B cell (primary cell): ENCODE measurements at regions not wholly inside any gene's neighbourhood (a gene's known extent, or its start where the extent isn't known, plus 50 kb on each side); places are given as distances from the start of the nearest gene placed in this dataset.

Experiments used
- ATAC-seq: fragments of 200-7000 bp; cut with Tn5 transposase; one replicate; pipeline ENCODE4 v1.10.0; 2021; ENCODE audit warnings: low read depth, mild to moderate bottlenecking, moderate number of reproducible peaks, moderate library complexity
- CTCF ChIA-PET: fragments of 350-600 bp; sonication (Branson Sonifier 250); formaldehyde crosslinking; loops from one replicate; lab custom pipeline; 2021; ENCODE audit warnings: antibody characterized with exemption, inconsistent platforms; lab: Charles Lee
- POLR2A ChIA-PET: fragments of 350-600 bp; sonication (Branson Sonifier 250); formaldehyde crosslinking; loops from one replicate; lab custom pipeline; 2021; ENCODE audit warnings: antibody characterized with exemption; lab: Charles Lee
- DNase-seq: peaks from one replicate; pipeline ENCODE4 v3.0.0; 2013
- H2AFZ ChIP-seq: 2 replicates; pipeline ENCODE4 v1.6.1; 2012; ENCODE audit warnings: mild to moderate bottlenecking, low read depth, low read length; ENCODE audit not compliant: insufficient read depth, poor library complexity, severe bottlenecking
- H3K27ac ChIP-seq, 2 donors: 1 replicate in 1 of 2; 2 replicates in 1 of 2; pipeline ENCODE4 v1.5.1; 2012 to 2013; ENCODE audit warnings: low read length in 2 of 2, mild to moderate bottlenecking in 2 of 2, moderate library complexity in 1 of 2
- H3K27me3 ChIP-seq, 4 experiments: fragments of 200-600 bp in 1 of 4; sonication (generic) in 1 of 4; replicated peaks in 1 of 4; 1 replicate in 2 of 4; 2 replicates in 2 of 4; pipeline versions ENCODE4 v1.6.1 to v1.7.0; 2013 to 2016; ENCODE audit warnings: low read length in 3 of 4, mild to moderate bottlenecking in 2 of 4, mixed read lengths in 1 of 4, moderate library complexity in 1 of 4; ENCODE audit not compliant: insufficient read depth in 4 of 4, control insufficient read depth in 3 of 4; ENCODE audit errors: control extremely low read depth in 1 of 4
- H3K36me3 ChIP-seq, 2 experiments: replicated peaks in 1 of 2; 1 replicate in 1 of 2; 2 replicates in 1 of 2; pipeline versions ENCODE4 v1.6.1 to v1.7.1; 2013; ENCODE audit warnings: low read length in 1 of 2; ENCODE audit not compliant: insufficient read depth in 2 of 2, control insufficient read depth in 1 of 2; ENCODE audit errors: control extremely low read depth in 1 of 2, extremely low read depth in 1 of 2
- H3K4me1 ChIP-seq, 2 donors: fragments of 200-600 bp in 1 of 2; sonication (generic) in 1 of 2; 1 replicate in 1 of 2; 2 replicates in 1 of 2; pipeline versions ENCODE4 v1.5.1 to v1.6.1; 2013 to 2017; ENCODE audit warnings: low read length in 2 of 2; ENCODE audit not compliant: control insufficient read depth in 2 of 2, insufficient read depth in 2 of 2
- H3K4me2 ChIP-seq: replicated peaks from 2 replicates; pipeline ENCODE3; 2012; ENCODE audit warnings: mild to moderate bottlenecking, low read depth, low read length; ENCODE audit not compliant: poor library complexity, severe bottlenecking
- H3K4me3 ChIP-seq, 5 experiments: fragments of 200-600 bp in 1 of 5; sonication (generic) in 1 of 5; 1 replicate in 3 of 5; 2 replicates in 2 of 5; pipeline versions ENCODE4 v1.5.1 to v1.7.0; 2011 to 2016; ENCODE audit warnings: low read length in 4 of 5, mild to moderate bottlenecking in 4 of 5, low read depth in 2 of 5, control low read depth in 1 of 5, moderate library complexity in 1 of 5; ENCODE audit not compliant: insufficient read depth in 1 of 5; ENCODE audit errors: control extremely low read depth in 1 of 5, extremely low read depth in 1 of 5
- H3K79me2 ChIP-seq: fragments of 200-600 bp; sonication (generic); one replicate; pipeline ENCODE4 v1.6.0; 2016; ENCODE audit warnings: low read length; ENCODE audit not compliant: control insufficient read depth, insufficient read depth
- H3K9ac ChIP-seq: fragments of 200-600 bp; sonication (generic); 2 replicates; pipeline ENCODE4 v1.6.1; 2017; ENCODE audit warnings: mild to moderate bottlenecking, low read length, moderate library complexity
- H3K9me3 ChIP-seq, 3 donors: one replicate each; pipeline versions ENCODE4 v1.6.1 to v1.7.1; 2013; ENCODE audit warnings: low read length in 2 of 3; ENCODE audit not compliant: control insufficient read depth in 2 of 3, insufficient read depth in 1 of 3; ENCODE audit errors: control extremely low read depth in 1 of 3
- H4K20me1 ChIP-seq: 2 replicates; pipeline ENCODE4 v1.6.0; 2012; ENCODE audit warnings: mild to moderate bottlenecking, low read length; ENCODE audit not compliant: insufficient read depth, control insufficient read depth, poor library complexity, severe bottlenecking
- H3K27ac Mint-ChIP-seq: one replicate; pipeline ENCODE4 v1.8.0; 2021; ENCODE audit warnings: mixed read lengths
- H3K27me3 Mint-ChIP-seq: one replicate; pipeline ENCODE4 v1.8.0; 2021; ENCODE audit warnings: mixed read lengths
- H3K4me1 Mint-ChIP-seq: one replicate; pipeline ENCODE4 v1.8.0; 2021; ENCODE audit warnings: mixed read lengths
- H3K4me3 Mint-ChIP-seq: one replicate; pipeline ENCODE4 v1.8.0; 2021; ENCODE audit warnings: mixed read lengths
- H3K9me3 Mint-ChIP-seq: one replicate; pipeline ENCODE4 v1.8.0; 2022; ENCODE audit warnings: mixed read lengths; ENCODE audit not compliant: insufficient read depth
- EZH2 ChIP-seq: IDR thresholded peaks from 2 replicates; pipeline ENCODE4 v1.6.1; 2012; ENCODE audit warnings: borderline replicate concordance, low read depth, mild to moderate bottlenecking, moderate library complexity, low read length; ENCODE audit not compliant: insufficient read depth, poor library complexity, severe bottlenecking
- WGBS: methylation state at CpG from one replicate; pipeline ENCODE4 v1.1.5; 2013; ENCODE audit warnings: missing lambda C conversion rate; ENCODE audit not compliant: insufficient coverage; 5-methylcytosine and 5-hydroxymethylcytosine counted together
- intact Hi-C: fragments of 100-400 bp; cut with micrococcal nuclease; formaldehyde crosslinking; loops from one replicate; pipeline ENCODE4 v1.10.0; 2022
- TF ChIP-seq, protein P1 (sequence below): fragments of 200-600 bp; IDR thresholded peaks from one replicate; pipeline ENCODE4 v1.8.0; 2022; ENCODE audit warnings: antibody characterized with exemption, mild to moderate bottlenecking

DNA sequence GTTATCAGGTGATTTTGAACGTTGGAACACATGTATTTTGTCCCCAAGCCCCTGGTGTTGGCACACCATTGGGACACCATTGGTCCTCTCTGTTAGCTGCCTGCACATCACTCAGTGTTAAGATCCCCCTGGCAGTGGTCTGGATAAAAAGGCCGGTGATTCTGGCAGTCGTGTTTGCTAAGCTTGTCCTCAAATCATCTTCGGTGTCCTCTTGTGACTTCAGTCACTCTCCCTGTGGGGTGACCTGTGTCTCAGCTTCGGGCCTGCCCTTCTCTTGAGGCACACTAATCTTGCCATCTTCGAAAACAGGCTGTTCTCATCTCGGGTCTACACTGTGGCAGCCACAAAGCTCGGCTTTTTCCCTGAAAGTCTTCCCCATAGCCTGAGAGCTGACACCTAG lies 127.1 kb downstream of the ZIC5 start:
- Histone ChIP-seq H3K4me2 (no peak overlapping the region), H3K27ac (no peak overlapping the region), H3K27me3 (no peaks in the 10 kb centered on the region), H3K79me2 (no peaks in the 10 kb centered on the region), H3K9me3 (peaks cover 0 to 2% (median 0%) of the 10 kb centered on the region in 3 donors), H3K4me1 (no peaks in the 10 kb centered on the region), H4K20me1 (no peaks in the 10 kb centered on the region), H3K36me3 (no peaks in the 10 kb centered on the region), H2AFZ (no peak overlapping the region), H3K4me3 (no peak overlapping the region), H3K9ac (no peak overlapping the region)
- CTCF ChIA-PET = no interaction called here
- Mint-ChIP-seq H3K27ac (no peak overlapping the region), H3K4me3 (no peak overlapping the region), H3K27me3 (no peaks in the 10 kb centered on the region), H3K9me3 (no peaks in the 10 kb centered on the region), H3K4me1 (no peaks in the 10 kb centered on the region)
- DNase-seq (no peak), ATAC-seq (no peak)
- intact Hi-C loops = no loop called here
- POLR2A ChIA-PET = no interaction called here
- WGBS = 91% methylated on average over 8 of the region's 8 CpGs
- TF ChIP-seq, protein P1, sequence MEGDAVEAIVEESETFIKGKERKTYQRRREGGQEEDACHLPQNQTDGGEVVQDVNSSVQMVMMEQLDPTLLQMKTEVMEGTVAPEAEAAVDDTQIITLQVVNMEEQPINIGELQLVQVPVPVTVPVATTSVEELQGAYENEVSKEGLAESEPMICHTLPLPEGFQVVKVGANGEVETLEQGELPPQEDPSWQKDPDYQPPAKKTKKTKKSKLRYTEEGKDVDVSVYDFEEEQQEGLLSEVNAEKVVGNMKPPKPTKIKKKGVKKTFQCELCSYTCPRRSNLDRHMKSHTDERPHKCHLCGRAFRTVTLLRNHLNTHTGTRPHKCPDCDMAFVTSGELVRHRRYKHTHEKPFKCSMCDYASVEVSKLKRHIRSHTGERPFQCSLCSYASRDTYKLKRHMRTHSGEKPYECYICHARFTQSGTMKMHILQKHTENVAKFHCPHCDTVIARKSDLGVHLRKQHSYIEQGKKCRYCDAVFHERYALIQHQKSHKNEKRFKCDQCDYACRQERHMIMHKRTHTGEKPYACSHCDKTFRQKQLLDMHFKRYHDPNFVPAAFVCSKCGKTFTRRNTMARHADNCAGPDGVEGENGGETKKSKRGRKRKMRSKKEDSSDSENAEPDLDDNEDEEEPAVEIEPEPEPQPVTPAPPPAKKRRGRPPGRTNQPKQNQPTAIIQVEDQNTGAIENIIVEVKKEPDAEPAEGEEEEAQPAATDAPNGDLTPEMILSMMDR = no peak
- no peak for TF ChIP-seq EZH2

DNA sequence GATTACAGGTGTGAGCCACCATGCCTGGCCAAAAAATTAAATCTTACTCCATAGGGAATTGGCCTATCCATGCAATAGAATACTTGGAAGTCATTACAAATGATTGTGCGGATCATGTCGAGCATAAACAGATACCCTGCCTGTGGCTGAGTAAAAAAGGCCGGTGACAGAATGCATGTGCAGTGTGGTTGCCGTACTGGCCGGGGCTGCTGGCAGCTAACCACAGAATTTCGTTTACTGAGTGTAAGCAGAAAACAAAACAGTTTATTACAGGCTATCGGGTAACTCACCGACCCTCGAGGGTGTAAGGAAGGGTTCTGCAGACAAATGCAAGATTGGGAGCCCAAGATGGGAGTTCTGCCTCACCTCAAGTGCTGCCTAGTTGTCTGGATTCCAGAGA lies 127.7 kb downstream of the ZIC5 start:
- Histone ChIP-seq H3K4me2 (no peak overlapping the region), H3K9me3 (no peaks in the 10 kb centered on the region), H3K36me3 (no peaks in the 10 kb centered on the region), H3K27me3 (no peaks in the 10 kb centered on the region), H3K9ac (no peak overlapping the region), H2AFZ (no peak overlapping the region), H4K20me1 (no peaks in the 10 kb centered on the region), H3K4me1 (no peaks in the 10 kb centered on the region), H3K27ac (no peak overlapping the region), H3K4me3 (no peak overlapping the region), H3K79me2 (no peaks in the 10 kb centered on the region)
- no peak for TF ChIP-seq EZH2
- TF ChIP-seq, protein P1 = no peak
- ATAC-seq (no peak), DNase-seq (no peak)
- POLR2A ChIA-PET = no interaction called here
- intact Hi-C loops = no loop called here
- Mint-ChIP-seq H3K4me3 (no peak overlapping the region), H3K9me3 (no peaks in the 10 kb centered on the region), H3K27me3 (no peaks in the 10 kb centered on the region), H3K4me1 (no peaks in the 10 kb centered on the region), H3K27ac (no peak overlapping the region)
- 92% methylated on average over 9 of the region's 9 CpGs for WGBS
- CTCF ChIA-PET = no interaction called here
